HCT116 (cell line): ENCODE measurements at regions not wholly inside any gene's neighbourhood (a gene's known extent, or its start where the extent isn't known, plus 50 kb on each side); places are given as distances from the start of the nearest gene placed in this dataset.

ENCODE experiments used
- ATAC-seq: fragments of 200-7000 bp; cut with Tn5 transposase; 2 replicates; pipeline ENCODE4 v1.9.1; 2020; ENCODE audit warnings: mild to moderate bottlenecking, moderate library complexity
- BruUV-seq: library from RNA; stranded (reverse); fragments of 400-500 nt; replicated peaks from 2 replicates; lab custom pipeline; 2021; lab: Mats Ljungman, UMichigan
- CTCF ChIA-PET: fragments of 300-600 bp; sonication (Branson Sonifier 250); formaldehyde crosslinking; loops from one replicate; lab custom pipeline; 2021; ENCODE audit warnings: antibody characterized with exemption; lab: Charles Lee
- POLR2A ChIA-PET: fragments of 300-600, 350-600 bp; sonication (Branson Sonifier 250); formaldehyde crosslinking; loops from one replicate; lab custom pipeline; 2021; ENCODE audit warnings: antibody characterized with exemption; lab: Charles Lee
- RAD21 ChIA-PET, 2 experiments: fragments of 300-600 bp; sonication (Branson Sonifier 250); formaldehyde crosslinking; loops; one replicate each; lab custom pipeline; 2023; ENCODE audit warnings: low total read pairs in 2 of 2; ENCODE audit not compliant: uncharacterized antibody in 2 of 2, unreplicated experiment in 2 of 2, low non-redundant PET in 1 of 2; lab: Charles Lee
- DNase-seq: peaks from one replicate; pipeline ENCODE4 v3.0.0-alpha.2; 2010; ENCODE audit warnings: low read depth, low spot score
- H2AFZ ChIP-seq: fragments of 200-600 bp; shearing (Covaris generic), sonication (generic); 2 replicates; pipeline ENCODE4 v1.6.1; 2017; ENCODE audit warnings: low read depth, mixed run types, mixed read lengths, antibody characterized with exemption, low read length; ENCODE audit not compliant: poor library complexity, severe bottlenecking
- H3K27ac ChIP-seq: 2 replicates; pipeline ENCODE4 v1.5.1; 2012; ENCODE audit warnings: low read depth, low read length
- H3K27me3 ChIP-seq: fragments of 200-600 bp; sonication (generic); 2 replicates; pipeline ENCODE4 v1.6.1; 2016; ENCODE audit warnings: mixed run types, low read length, mixed read lengths; ENCODE audit not compliant: insufficient read depth
- H3K36me3 ChIP-seq, 2 experiments: fragments of 200-500 bp in 1 of 2; fragments of 200-600 bp in 1 of 2; sonication (Bioruptor generic) in 1 of 2; sonication (generic) in 1 of 2; 2 replicates each; pipeline versions ENCODE4 v1.5.1 to v1.6.1; 2014 to 2016; ENCODE audit warnings: low read length in 2 of 2, inconsistent platforms in 1 of 2, mixed read lengths in 1 of 2, mixed run types in 1 of 2; ENCODE audit not compliant: insufficient read depth in 2 of 2, control insufficient read depth in 1 of 2
- H3K4me1 ChIP-seq, 2 experiments: fragments of 200-600 bp in 1 of 2; sonication (generic) in 1 of 2; 2 replicates each; pipeline versions ENCODE4 v1.5.1 to v1.6.1; 2012 to 2017; ENCODE audit warnings: low read length in 2 of 2, inconsistent platforms in 1 of 2, mild to moderate bottlenecking in 1 of 2, mixed read lengths in 1 of 2, mixed run types in 1 of 2, moderate library complexity in 1 of 2; ENCODE audit not compliant: insufficient read depth in 2 of 2, control insufficient read depth in 1 of 2
- H3K4me2 ChIP-seq: fragments of 200-600 bp; sonication (generic); 2 replicates; pipeline ENCODE4 v1.6.1; 2017; ENCODE audit warnings: mixed run types, low read length, mixed read lengths
- H3K4me3 ChIP-seq, 2 experiments: fragments of 200-600 bp in 1 of 2; sonication (generic) in 1 of 2; replicated peaks in 1 of 2; 2 replicates each; pipeline ENCODE4 v1.5.1; 2011 to 2016; ENCODE audit warnings: low read length in 2 of 2, control low read depth in 1 of 2, low read depth in 1 of 2, mild to moderate bottlenecking in 1 of 2, mixed read lengths in 1 of 2, mixed run types in 1 of 2
- H3K79me2 ChIP-seq: fragments of 200-600 bp; sonication (generic); 2 replicates; pipeline ENCODE4 v1.6.1; 2017; ENCODE audit warnings: mild to moderate bottlenecking, mixed run types, low read length, moderate library complexity, mixed read lengths; ENCODE audit not compliant: insufficient read depth
- H3K9ac ChIP-seq: fragments of 200-600 bp; sonication (generic); 2 replicates; pipeline ENCODE4 v1.6.1; 2016; ENCODE audit warnings: low read length, mixed read lengths
- H3K9me2 ChIP-seq: fragments of 200-600 bp; sonication (generic), shearing (Covaris generic); 2 replicates; pipeline ENCODE4 v1.6.1; 2017; ENCODE audit warnings: mixed run types, mild to moderate bottlenecking, moderate library complexity; ENCODE audit not compliant: insufficient read depth
- H3K9me3 ChIP-seq, 2 experiments: fragments of 200-500 bp in 1 of 2; fragments of 200-600 bp in 1 of 2; sonication (Bioruptor generic) in 1 of 2; sonication (generic) in 1 of 2; 2 replicates each; pipeline ENCODE4 v1.6.1; 2014 to 2017; ENCODE audit warnings: low read length in 2 of 2, mixed read lengths in 2 of 2, inconsistent platforms in 1 of 2, low read depth in 1 of 2, mild to moderate bottlenecking in 1 of 2, mixed run types in 1 of 2, moderate library complexity in 1 of 2; ENCODE audit not compliant: control insufficient read depth in 1 of 2, insufficient read depth in 1 of 2
- H4K20me1 ChIP-seq: fragments of 200-600 bp; sonication (generic), shearing (Covaris generic); 2 replicates; pipeline ENCODE4 v1.6.1; 2017; ENCODE audit warnings: mixed run types, mild to moderate bottlenecking, moderate library complexity; ENCODE audit not compliant: insufficient read depth
- ELF1 ChIP-seq: IDR thresholded peaks from 2 replicates; pipeline ENCODE4 v1.6.1; 2012; ENCODE audit warnings: low read depth, borderline replicate concordance
- EZH2 ChIP-seq: fragments of 200-600 bp; sonication (generic); IDR thresholded peaks from 2 replicates; pipeline ENCODE4 v1.6.1; 2017; ENCODE audit warnings: antibody characterized with exemption, mixed run types
- FOSL1 ChIP-seq: IDR thresholded peaks from 2 replicates; pipeline ENCODE4 v1.6.1; 2012; ENCODE audit warnings: low read depth
- POLR2A ChIP-seq: IDR thresholded peaks from 2 replicates; pipeline ENCODE4 v1.7.0; 2011; ENCODE audit warnings: borderline replicate concordance; ENCODE audit not compliant: insufficient read depth, insufficient read length; ENCODE audit errors: extremely low read depth
- POLR2AphosphoS5 ChIP-seq: IDR thresholded peaks from 2 replicates; pipeline ENCODE4 v1.6.1; 2011; ENCODE audit warnings: mild to moderate bottlenecking, low read depth, low read length, moderate library complexity
- RAD21 ChIP-seq: IDR thresholded peaks from 2 replicates; pipeline ENCODE4 v1.6.1; 2012; ENCODE audit warnings: low read depth, mild to moderate bottlenecking
- SP1 ChIP-seq: IDR thresholded peaks from 2 replicates; pipeline ENCODE4 v1.6.1; 2012; ENCODE audit warnings: low read depth
- SRF ChIP-seq: IDR thresholded peaks from 2 replicates; pipeline ENCODE4 v1.6.1; 2012; ENCODE audit warnings: low read depth
- TCF7L2 ChIP-seq: IDR thresholded peaks from 2 replicates; pipeline ENCODE4 v1.7.0; 2011; ENCODE audit warnings: borderline replicate concordance, inconsistent platforms; ENCODE audit not compliant: insufficient read depth, insufficient read length; ENCODE audit errors: extremely low read depth
- YY1 ChIP-seq: IDR thresholded peaks from 2 replicates; pipeline ENCODE4 v1.6.1; 2011; ENCODE audit warnings: low read length, low read depth, moderate library complexity, mild to moderate bottlenecking; ENCODE audit not compliant: insufficient replicate concordance; ENCODE audit errors: extremely low read depth
- ZFX ChIP-seq: fragments of 450-650 bp; IDR thresholded peaks from 2 replicates; pipeline ENCODE4 v1.6.1; 2017
- ZNF274 ChIP-seq: fragments of 200-500 bp; sonication (Bioruptor generic); IDR thresholded peaks from 2 replicates; pipeline ENCODE4 v1.6.1; 2014; ENCODE audit warnings: mild to moderate bottlenecking, low read depth, low read length, inconsistent platforms
- intact Hi-C: fragments of 100-400 bp; cut with micrococcal nuclease; formaldehyde crosslinking; loops from 2 replicates; pipeline ENCODE4 v1.10.0; 2022
- TF ChIP-seq, protein P1 (sequence below): IDR thresholded peaks from 2 replicates; pipeline ENCODE4 v1.6.1; 2012
- TF ChIP-seq, protein P2 (sequence below): IDR thresholded peaks from 2 replicates; pipeline ENCODE4 v1.6.1; 2011; ENCODE audit warnings: mild to moderate bottlenecking, low read length, moderate library complexity; ENCODE audit not compliant: insufficient replicate concordance; ENCODE audit errors: extremely low read depth
- TF ChIP-seq, protein P3 (sequence below): IDR thresholded peaks from 2 replicates; pipeline ENCODE4 v1.6.1; 2012; ENCODE audit warnings: low read depth

GRCh38 chr9:81303658-81304057 lies 385.7 kb downstream of the TLE1 start:
- no peaks in the 10 kb centered on the region for H4K20me1 ChIP-seq
- H3K27me3 ChIP-seq, result no peaks in the 10 kb centered on the region
- H3K27ac ChIP-seq, result no peak overlapping the region
- no peak for ATAC-seq
- H3K9me2 ChIP-seq, result no peaks in the 10 kb centered on the region
- no peak overlapping the region for H2AFZ ChIP-seq
- ChIA-PET CTCF (no interaction called here), POLR2A (no interaction called here), RAD21 (no interaction called here)
- DNase-seq, result no peak
- H3K9me3 ChIP-seq, result no peaks in the 10 kb centered on the region
- H3K36me3 ChIP-seq, result no peaks in the 10 kb centered on the region
- intact Hi-C loops, result no loop called here
- BruUV-seq, result no TSS peak
- H3K4me1 ChIP-seq, result no peaks in the 10 kb centered on the region
- H3K79me2 ChIP-seq, result no peaks in the 10 kb centered on the region
- H3K9ac ChIP-seq, result no peak overlapping the region
- no peak for TF ChIP-seq YY1
- TF ChIP-seq ELF1, result no peak
- TF ChIP-seq, protein P1, sequence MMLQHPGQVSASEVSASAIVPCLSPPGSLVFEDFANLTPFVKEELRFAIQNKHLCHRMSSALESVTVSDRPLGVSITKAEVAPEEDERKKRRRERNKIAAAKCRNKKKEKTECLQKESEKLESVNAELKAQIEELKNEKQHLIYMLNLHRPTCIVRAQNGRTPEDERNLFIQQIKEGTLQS, result no peak
- TF ChIP-seq TCF7L2, result no peak
- TF ChIP-seq ZFX, result no peak
- no peak for TF ChIP-seq ZNF274
- no peak for TF ChIP-seq SP1
- TF ChIP-seq, all 23 proteins: peak for 0
- no peak overlapping the region for H3K4me2 ChIP-seq
- no peak overlapping the region for H3K4me3 ChIP-seq

DNA sequence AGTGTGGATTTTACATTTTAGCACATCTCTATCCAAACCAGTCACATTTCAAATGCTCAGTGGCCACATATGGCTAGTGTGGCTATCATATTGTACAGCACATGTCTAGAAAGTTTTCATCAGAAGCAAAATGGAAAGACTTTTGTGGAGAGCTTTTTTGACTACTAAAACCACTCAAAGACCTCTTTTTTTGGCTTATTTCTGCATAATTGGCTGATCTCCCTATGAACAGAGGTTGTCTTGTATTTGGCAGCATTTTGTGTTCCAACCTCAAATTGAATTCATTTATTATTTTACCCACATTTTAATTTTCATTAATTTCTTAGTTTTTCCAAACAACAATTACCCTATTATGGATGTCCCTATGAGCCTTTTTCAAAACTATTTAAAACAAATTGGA lies 395.7 kb downstream of the TLE1 start:
- POLR2A ChIA-PET, result no interaction called here
- CTCF ChIA-PET, result no interaction called here
- Histone ChIP-seq H2AFZ (no peak overlapping the region), H3K27ac (no peak overlapping the region), H3K9me3 (no peaks in the 10 kb centered on the region), H3K9me2 (no peaks in the 10 kb centered on the region), H3K27me3 (no peaks in the 10 kb centered on the region), H4K20me1 (no peaks in the 10 kb centered on the region), H3K9ac (no peak overlapping the region), H3K36me3 (no peaks in the 10 kb centered on the region), H3K79me2 (no peaks in the 10 kb centered on the region), H3K4me1 (no peaks in the 10 kb centered on the region), H3K4me3 (no peak overlapping the region), H3K4me2 (no peak overlapping the region)
- no TSS peak for BruUV-seq
- RAD21 ChIA-PET, result no interaction called here
- DNase-seq (no peak), ATAC-seq (no peak)
- intact Hi-C loops, result no loop called here
- TF ChIP-seq POLR2AphosphoS5, result no peak
- TF ChIP-seq POLR2A, result no peak
- TF ChIP-seq SRF, result no peak
- no peak for TF ChIP-seq TCF7L2
- TF ChIP-seq RAD21, result no peak
- TF ChIP-seq, protein P1, result no peak
- no peak for TF ChIP-seq SP1
- TF ChIP-seq, protein P2, sequence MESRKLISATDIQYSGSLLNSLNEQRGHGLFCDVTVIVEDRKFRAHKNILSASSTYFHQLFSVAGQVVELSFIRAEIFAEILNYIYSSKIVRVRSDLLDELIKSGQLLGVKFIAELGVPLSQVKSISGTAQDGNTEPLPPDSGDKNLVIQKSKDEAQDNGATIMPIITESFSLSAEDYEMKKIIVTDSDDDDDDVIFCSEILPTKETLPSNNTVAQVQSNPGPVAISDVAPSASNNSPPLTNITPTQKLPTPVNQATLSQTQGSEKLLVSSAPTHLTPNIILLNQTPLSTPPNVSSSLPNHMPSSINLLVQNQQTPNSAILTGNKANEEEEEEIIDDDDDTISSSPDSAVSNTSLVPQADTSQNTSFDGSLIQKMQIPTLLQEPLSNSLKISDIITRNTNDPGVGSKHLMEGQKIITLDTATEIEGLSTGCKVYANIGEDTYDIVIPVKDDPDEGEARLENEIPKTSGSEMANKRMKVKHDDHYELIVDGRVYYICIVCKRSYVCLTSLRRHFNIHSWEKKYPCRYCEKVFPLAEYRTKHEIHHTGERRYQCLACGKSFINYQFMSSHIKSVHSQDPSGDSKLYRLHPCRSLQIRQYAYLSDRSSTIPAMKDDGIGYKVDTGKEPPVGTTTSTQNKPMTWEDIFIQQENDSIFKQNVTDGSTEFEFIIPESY, result no peak
- TF ChIP-seq YY1, result no peak
- no peak for TF ChIP-seq FOSL1
- TF ChIP-seq, protein P3, sequence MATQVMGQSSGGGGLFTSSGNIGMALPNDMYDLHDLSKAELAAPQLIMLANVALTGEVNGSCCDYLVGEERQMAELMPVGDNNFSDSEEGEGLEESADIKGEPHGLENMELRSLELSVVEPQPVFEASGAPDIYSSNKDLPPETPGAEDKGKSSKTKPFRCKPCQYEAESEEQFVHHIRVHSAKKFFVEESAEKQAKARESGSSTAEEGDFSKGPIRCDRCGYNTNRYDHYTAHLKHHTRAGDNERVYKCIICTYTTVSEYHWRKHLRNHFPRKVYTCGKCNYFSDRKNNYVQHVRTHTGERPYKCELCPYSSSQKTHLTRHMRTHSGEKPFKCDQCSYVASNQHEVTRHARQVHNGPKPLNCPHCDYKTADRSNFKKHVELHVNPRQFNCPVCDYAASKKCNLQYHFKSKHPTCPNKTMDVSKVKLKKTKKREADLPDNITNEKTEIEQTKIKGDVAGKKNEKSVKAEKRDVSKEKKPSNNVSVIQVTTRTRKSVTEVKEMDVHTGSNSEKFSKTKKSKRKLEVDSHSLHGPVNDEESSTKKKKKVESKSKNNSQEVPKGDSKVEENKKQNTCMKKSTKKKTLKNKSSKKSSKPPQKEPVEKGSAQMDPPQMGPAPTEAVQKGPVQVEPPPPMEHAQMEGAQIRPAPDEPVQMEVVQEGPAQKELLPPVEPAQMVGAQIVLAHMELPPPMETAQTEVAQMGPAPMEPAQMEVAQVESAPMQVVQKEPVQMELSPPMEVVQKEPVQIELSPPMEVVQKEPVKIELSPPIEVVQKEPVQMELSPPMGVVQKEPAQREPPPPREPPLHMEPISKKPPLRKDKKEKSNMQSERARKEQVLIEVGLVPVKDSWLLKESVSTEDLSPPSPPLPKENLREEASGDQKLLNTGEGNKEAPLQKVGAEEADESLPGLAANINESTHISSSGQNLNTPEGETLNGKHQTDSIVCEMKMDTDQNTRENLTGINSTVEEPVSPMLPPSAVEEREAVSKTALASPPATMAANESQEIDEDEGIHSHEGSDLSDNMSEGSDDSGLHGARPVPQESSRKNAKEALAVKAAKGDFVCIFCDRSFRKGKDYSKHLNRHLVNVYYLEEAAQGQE, result no peak
- TF ChIP-seq EZH2, result no peak
- TF ChIP-seq ZFX, result no peak
